B cell (primary cell): ENCODE measurements at regions not wholly inside any gene's neighbourhood (a gene's known extent, or its start where the extent isn't known, plus 50 kb on each side); places are given as distances from the start of the nearest gene placed in this dataset. TPM values are rescaled to one million over a fixed set of nuclear protein-coding genes. Genes with fewer than 3 reads are reported as not detected.

Experiments used
- ATAC-seq: fragments of 200-7000 bp; cut with Tn5 transposase; one replicate; pipeline ENCODE4 v1.10.0; 2021; ENCODE audit warnings: low read depth, mild to moderate bottlenecking, moderate number of reproducible peaks, moderate library complexity
- CTCF ChIA-PET: fragments of 350-600 bp; sonication (Branson Sonifier 250); formaldehyde crosslinking; loops from one replicate; lab custom pipeline; 2021; ENCODE audit warnings: antibody characterized with exemption, inconsistent platforms; lab: Charles Lee
- POLR2A ChIA-PET: fragments of 350-600 bp; sonication (Branson Sonifier 250); formaldehyde crosslinking; loops from one replicate; lab custom pipeline; 2021; ENCODE audit warnings: antibody characterized with exemption; lab: Charles Lee
- DNase-seq: peaks from one replicate; pipeline ENCODE4 v3.0.0; 2013
- H2AFZ ChIP-seq: 2 replicates; pipeline ENCODE4 v1.6.1; 2012; ENCODE audit warnings: mild to moderate bottlenecking, low read depth, low read length; ENCODE audit not compliant: insufficient read depth, poor library complexity, severe bottlenecking
- H3K27ac ChIP-seq, 2 donors: 1 replicate in 1 of 2; 2 replicates in 1 of 2; pipeline ENCODE4 v1.5.1; 2012 to 2013; ENCODE audit warnings: low read length in 2 of 2, mild to moderate bottlenecking in 2 of 2, moderate library complexity in 1 of 2
- H3K27me3 ChIP-seq, 4 experiments: fragments of 200-600 bp in 1 of 4; sonication (generic) in 1 of 4; replicated peaks in 1 of 4; 1 replicate in 2 of 4; 2 replicates in 2 of 4; pipeline versions ENCODE4 v1.6.1 to v1.7.0; 2013 to 2016; ENCODE audit warnings: low read length in 3 of 4, mild to moderate bottlenecking in 2 of 4, mixed read lengths in 1 of 4, moderate library complexity in 1 of 4; ENCODE audit not compliant: insufficient read depth in 4 of 4, control insufficient read depth in 3 of 4; ENCODE audit errors: control extremely low read depth in 1 of 4
- H3K36me3 ChIP-seq, 2 experiments: replicated peaks in 1 of 2; 1 replicate in 1 of 2; 2 replicates in 1 of 2; pipeline versions ENCODE4 v1.6.1 to v1.7.1; 2013; ENCODE audit warnings: low read length in 1 of 2; ENCODE audit not compliant: insufficient read depth in 2 of 2, control insufficient read depth in 1 of 2; ENCODE audit errors: control extremely low read depth in 1 of 2, extremely low read depth in 1 of 2
- H3K4me1 ChIP-seq, 2 donors: fragments of 200-600 bp in 1 of 2; sonication (generic) in 1 of 2; 1 replicate in 1 of 2; 2 replicates in 1 of 2; pipeline versions ENCODE4 v1.5.1 to v1.6.1; 2013 to 2017; ENCODE audit warnings: low read length in 2 of 2; ENCODE audit not compliant: control insufficient read depth in 2 of 2, insufficient read depth in 2 of 2
- H3K4me2 ChIP-seq: replicated peaks from 2 replicates; pipeline ENCODE3; 2012; ENCODE audit warnings: mild to moderate bottlenecking, low read depth, low read length; ENCODE audit not compliant: poor library complexity, severe bottlenecking
- H3K4me3 ChIP-seq, 5 experiments: fragments of 200-600 bp in 1 of 5; sonication (generic) in 1 of 5; 1 replicate in 3 of 5; 2 replicates in 2 of 5; pipeline versions ENCODE4 v1.5.1 to v1.7.0; 2011 to 2016; ENCODE audit warnings: low read length in 4 of 5, mild to moderate bottlenecking in 4 of 5, low read depth in 2 of 5, control low read depth in 1 of 5, moderate library complexity in 1 of 5; ENCODE audit not compliant: insufficient read depth in 1 of 5; ENCODE audit errors: control extremely low read depth in 1 of 5, extremely low read depth in 1 of 5
- H3K79me2 ChIP-seq: fragments of 200-600 bp; sonication (generic); one replicate; pipeline ENCODE4 v1.6.0; 2016; ENCODE audit warnings: low read length; ENCODE audit not compliant: control insufficient read depth, insufficient read depth
- H3K9ac ChIP-seq: fragments of 200-600 bp; sonication (generic); 2 replicates; pipeline ENCODE4 v1.6.1; 2017; ENCODE audit warnings: mild to moderate bottlenecking, low read length, moderate library complexity
- H3K9me3 ChIP-seq, 3 donors: one replicate each; pipeline versions ENCODE4 v1.6.1 to v1.7.1; 2013; ENCODE audit warnings: low read length in 2 of 3; ENCODE audit not compliant: control insufficient read depth in 2 of 3, insufficient read depth in 1 of 3; ENCODE audit errors: control extremely low read depth in 1 of 3
- H4K20me1 ChIP-seq: 2 replicates; pipeline ENCODE4 v1.6.0; 2012; ENCODE audit warnings: mild to moderate bottlenecking, low read length; ENCODE audit not compliant: insufficient read depth, control insufficient read depth, poor library complexity, severe bottlenecking
- H3K27ac Mint-ChIP-seq: one replicate; pipeline ENCODE4 v1.8.0; 2021; ENCODE audit warnings: mixed read lengths
- H3K27me3 Mint-ChIP-seq: one replicate; pipeline ENCODE4 v1.8.0; 2021; ENCODE audit warnings: mixed read lengths
- H3K4me1 Mint-ChIP-seq: one replicate; pipeline ENCODE4 v1.8.0; 2021; ENCODE audit warnings: mixed read lengths
- H3K4me3 Mint-ChIP-seq: one replicate; pipeline ENCODE4 v1.8.0; 2021; ENCODE audit warnings: mixed read lengths
- H3K9me3 Mint-ChIP-seq: one replicate; pipeline ENCODE4 v1.8.0; 2022; ENCODE audit warnings: mixed read lengths; ENCODE audit not compliant: insufficient read depth
- EZH2 ChIP-seq: IDR thresholded peaks from 2 replicates; pipeline ENCODE4 v1.6.1; 2012; ENCODE audit warnings: borderline replicate concordance, low read depth, mild to moderate bottlenecking, moderate library complexity, low read length; ENCODE audit not compliant: insufficient read depth, poor library complexity, severe bottlenecking
- WGBS: methylation state at CpG from one replicate; pipeline ENCODE4 v1.1.5; 2013; ENCODE audit warnings: missing lambda C conversion rate; ENCODE audit not compliant: insufficient coverage; 5-methylcytosine and 5-hydroxymethylcytosine counted together
- intact Hi-C: fragments of 100-400 bp; cut with micrococcal nuclease; formaldehyde crosslinking; loops from one replicate; pipeline ENCODE4 v1.10.0; 2022
- small RNA-seq: library from RNA; depleted of rRNA; stranded (forward); fragments of <200 nt; gene quantifications from one replicate; pipeline ENCODE3, GENCODE V24; 2012; ENCODE audit warnings: low replicate concordance, low read depth; ENCODE audit not compliant: insufficient read length
- TF ChIP-seq, protein P1 (sequence below): fragments of 200-600 bp; IDR thresholded peaks from one replicate; pipeline ENCODE4 v1.8.0; 2022; ENCODE audit warnings: antibody characterized with exemption, mild to moderate bottlenecking

DNA sequence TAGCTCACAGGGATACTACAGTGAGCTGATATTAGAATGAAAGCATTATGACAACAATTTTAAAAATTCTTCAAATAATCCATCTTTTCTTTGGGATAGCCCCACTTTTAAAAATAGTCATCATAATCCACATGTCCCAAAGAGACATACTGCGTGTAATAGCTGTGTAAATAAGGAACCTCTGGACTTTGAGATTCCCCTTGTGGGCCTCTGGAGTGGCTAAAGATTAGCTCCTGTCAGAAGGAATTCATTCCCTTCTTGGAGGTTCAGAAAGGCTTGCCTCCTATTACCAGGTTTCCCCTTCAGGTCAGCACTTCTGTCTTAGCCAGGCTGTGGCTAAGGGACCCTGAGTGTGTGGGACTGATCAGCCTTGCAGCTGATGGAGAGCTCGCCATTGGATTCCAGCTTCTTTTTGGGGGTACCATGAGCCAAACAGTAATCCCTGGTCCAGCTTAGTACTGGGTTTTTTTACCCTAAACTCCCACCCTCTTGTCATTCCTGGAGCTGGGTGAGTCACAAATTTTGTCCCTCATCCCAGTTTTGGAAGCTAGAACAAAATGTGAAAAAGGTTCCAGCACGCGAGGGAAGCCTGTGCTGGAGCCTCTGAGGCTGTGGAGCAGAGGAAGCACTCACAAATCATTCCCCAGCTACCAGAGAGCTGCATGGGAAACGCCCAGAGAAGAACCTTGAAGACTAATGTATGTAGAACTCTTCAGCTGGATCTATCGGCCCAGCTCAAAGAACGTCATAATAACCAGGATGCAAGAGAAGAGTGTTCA lies 96.7 kb downstream of the RNASEH2B start:
- no peak overlapping the region for H3K27ac Mint-ChIP-seq
- Histone ChIP-seq H3K4me1 (no peaks in the 10 kb centered on the region), H3K36me3 (no peaks in the 10 kb centered on the region), H3K27ac (no peak overlapping the region), H3K79me2 (no peaks in the 10 kb centered on the region), H2AFZ (no peak overlapping the region), H3K4me2 (no peak overlapping the region), H3K9ac (no peak overlapping the region), H4K20me1 (no peaks in the 10 kb centered on the region), H3K4me3 (no peak overlapping the region), H3K9me3 (no peaks in the 10 kb centered on the region), H3K27me3 (peaks cover 0 to 8% (median 0%) of the 10 kb centered on the region in 4 experiments)
- WGBS = 82% methylated on average over 6 of the region's 7 CpGs
- H3K27me3 Mint-ChIP-seq = peaks cover 31% of the 10 kb centered on the region
- DNase-seq (no peak), ATAC-seq (no peak)
- intact Hi-C loops = no loop called here
- ChIA-PET CTCF (interaction anchor here (1.2 kb wide), 1 partner anchor 9 kb away, joined by 4 read pairs; no protein-coding TSS in a partner anchor), POLR2A (no interaction called here)
- TF ChIP-seq EZH2 = no peak
- TF ChIP-seq, protein P1, sequence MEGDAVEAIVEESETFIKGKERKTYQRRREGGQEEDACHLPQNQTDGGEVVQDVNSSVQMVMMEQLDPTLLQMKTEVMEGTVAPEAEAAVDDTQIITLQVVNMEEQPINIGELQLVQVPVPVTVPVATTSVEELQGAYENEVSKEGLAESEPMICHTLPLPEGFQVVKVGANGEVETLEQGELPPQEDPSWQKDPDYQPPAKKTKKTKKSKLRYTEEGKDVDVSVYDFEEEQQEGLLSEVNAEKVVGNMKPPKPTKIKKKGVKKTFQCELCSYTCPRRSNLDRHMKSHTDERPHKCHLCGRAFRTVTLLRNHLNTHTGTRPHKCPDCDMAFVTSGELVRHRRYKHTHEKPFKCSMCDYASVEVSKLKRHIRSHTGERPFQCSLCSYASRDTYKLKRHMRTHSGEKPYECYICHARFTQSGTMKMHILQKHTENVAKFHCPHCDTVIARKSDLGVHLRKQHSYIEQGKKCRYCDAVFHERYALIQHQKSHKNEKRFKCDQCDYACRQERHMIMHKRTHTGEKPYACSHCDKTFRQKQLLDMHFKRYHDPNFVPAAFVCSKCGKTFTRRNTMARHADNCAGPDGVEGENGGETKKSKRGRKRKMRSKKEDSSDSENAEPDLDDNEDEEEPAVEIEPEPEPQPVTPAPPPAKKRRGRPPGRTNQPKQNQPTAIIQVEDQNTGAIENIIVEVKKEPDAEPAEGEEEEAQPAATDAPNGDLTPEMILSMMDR = no peak
- no peaks in the 10 kb centered on the region for H3K9me3 Mint-ChIP-seq
- no peak overlapping the region for H3K4me3 Mint-ChIP-seq
- H3K4me1 Mint-ChIP-seq = no peaks in the 10 kb centered on the region

Small RNA genes in the stretch of these regions (small RNA-seq; reads per million reads assigned to genes)
- not detected for gene RNA5SP29
